Upper lobe of left lung (tissue), 4 donors: ENCODE measurements at regions not wholly inside any gene's neighbourhood (a gene's known extent, or its start where the extent isn't known, plus 50 kb on each side); places are given as distances from the start of the nearest gene placed in this dataset.
A peak's percentile ranks its signal among the peaks of the same experiment; 100 is the strongest.

Experiments used
- CTCF ChIP-seq, 6 experiments: fragments of 450-650 bp in 4 of 6; fragments of 200-600 bp in 2 of 6; sonication (generic) in 2 of 6; IDR thresholded peaks; one replicate each; pipeline ENCODE4 v1.5.1; 2016 to 2019; ENCODE audit warnings: antibody characterized with exemption in 6 of 6
- EP300 ChIP-seq, 4 donors: sonication (generic); formaldehyde crosslinking; IDR thresholded peaks; one replicate each; pipeline ENCODE4 v1.5.1; 2017; ENCODE audit warnings: antibody characterized with exemption in 4 of 4, control low read depth in 2 of 4
- POLR2A ChIP-seq, 4 donors: fragments of 450-650 bp; IDR thresholded peaks; one replicate each; pipeline ENCODE4 v1.5.1; 2016 to 2017; ENCODE audit warnings: antibody characterized with exemption in 4 of 4, mild to moderate bottlenecking in 2 of 4
- POLR2AphosphoS5 ChIP-seq, 2 donors: sonication (generic); formaldehyde crosslinking; IDR thresholded peaks; one replicate each; pipeline ENCODE4 v1.5.1; 2017; ENCODE audit warnings: antibody characterized with exemption in 2 of 2

GRCh38 chr5:92518318-92518904, 1062.6 kb downstream of the NR2F1-AS1 start:
- TF ChIP-seq POLR2AphosphoS5 (IDR thresholded peaks at IDR 0.05) (no peak), CTCF (IDR thresholded peaks at IDR 0.05) (peak in 4 of 6 experiments; percentile 9 to 48 (median 31)), POLR2A (IDR thresholded peaks at IDR 0.05) (no peak), EP300 (IDR thresholded peaks at IDR 0.05) (no peak)
